Prostate gland (tissue), 2 donors: ENCODE measurements at regions not wholly inside any gene's neighbourhood (a gene's known extent, or its start where the extent isn't known, plus 50 kb on each side); places are given as distances from the start of the nearest gene placed in this dataset.

Source experiments
- DNase-seq: peaks from one replicate; pipeline ENCODE4 v3.0.0-alpha.2; 2019; ENCODE audit warnings: low spot score
- H3K27ac ChIP-seq, 2 donors: fragments of 200-600 bp; sonication (generic); 2 replicates each; pipeline ENCODE4 v1.5.1; 2017 to 2019
- H3K27me3 ChIP-seq: fragments of 200-600 bp; sonication (generic); replicated peaks from 2 replicates; pipeline ENCODE4 v1.5.1; 2019; ENCODE audit not compliant: insufficient read depth
- H3K36me3 ChIP-seq, 2 donors: fragments of 200-600 bp; sonication (generic); 1 replicate in 1 of 2; 2 replicates in 1 of 2; pipeline versions ENCODE4 v1.5.1 to v1.8.1; 2017 to 2019
- H3K4me1 ChIP-seq: fragments of 200-600 bp; sonication (generic); replicated peaks from 2 replicates; pipeline ENCODE4 v1.5.1; 2019
- H3K4me3 ChIP-seq, 2 donors: fragments of 200-600 bp; sonication (generic); 2 replicates each; pipeline ENCODE4 v1.5.1; 2017 to 2019
- H3K9me3 ChIP-seq: fragments of 200-600 bp; sonication (generic); 2 replicates; pipeline ENCODE4 v1.5.1; 2017
- CTCF ChIP-seq, 4 experiments: fragments of 200-600 bp in 2 of 4; fragments of 450-650 bp in 2 of 4; sonication (generic) in 2 of 4; IDR thresholded peaks; 1 replicate in 3 of 4; 2 replicates in 1 of 4; pipeline ENCODE4 v1.5.1; 2016 to 2019; ENCODE audit warnings: antibody characterized with exemption in 4 of 4, mild to moderate bottlenecking in 2 of 4, moderate library complexity in 2 of 4
- POLR2A ChIP-seq: fragments of 450-650 bp; IDR thresholded peaks from one replicate; pipeline ENCODE4 v1.6.1; 2016; ENCODE audit warnings: antibody characterized with exemption, mild to moderate bottlenecking
- POLR2AphosphoS5 ChIP-seq: sonication (generic); formaldehyde crosslinking; IDR thresholded peaks from one replicate; pipeline ENCODE4 v1.6.1; 2017; ENCODE audit warnings: antibody characterized with exemption
- WGBS: methylation state at CpG from one replicate; pipeline ENCODE4 v1.1.5; 2018; 5-methylcytosine and 5-hydroxymethylcytosine counted together
- intact Hi-C: fragments of 100-400 bp; cut with DNase I; formaldehyde crosslinking; loops from one replicate; pipeline ENCODE4 v1.14.2; 2022

GRCh38 chr22:49238181-49239141 lies 589.2 kb downstream of the BRD1 start:
- intact Hi-C loops = no loop called here
- H3K4me3 ChIP-seq = no peak overlapping the region
- TF ChIP-seq POLR2A (no peak), CTCF (IDR thresholded peaks at IDR 0.05) (no peak), POLR2AphosphoS5 (no peak)
- peak; percentile 2 for DNase-seq
- H3K9me3 ChIP-seq = no peaks in the 10 kb centered on the region
- no peak overlapping the region for H3K27ac ChIP-seq
- 78% methylated on average over 25 of the region's 25 CpGs for WGBS
- H3K4me1 ChIP-seq = no peaks in the 10 kb centered on the region
- H3K27me3 ChIP-seq = peaks cover 8% of the 10 kb centered on the region
- H3K36me3 ChIP-seq = no peaks in the 10 kb centered on the region

DNA sequence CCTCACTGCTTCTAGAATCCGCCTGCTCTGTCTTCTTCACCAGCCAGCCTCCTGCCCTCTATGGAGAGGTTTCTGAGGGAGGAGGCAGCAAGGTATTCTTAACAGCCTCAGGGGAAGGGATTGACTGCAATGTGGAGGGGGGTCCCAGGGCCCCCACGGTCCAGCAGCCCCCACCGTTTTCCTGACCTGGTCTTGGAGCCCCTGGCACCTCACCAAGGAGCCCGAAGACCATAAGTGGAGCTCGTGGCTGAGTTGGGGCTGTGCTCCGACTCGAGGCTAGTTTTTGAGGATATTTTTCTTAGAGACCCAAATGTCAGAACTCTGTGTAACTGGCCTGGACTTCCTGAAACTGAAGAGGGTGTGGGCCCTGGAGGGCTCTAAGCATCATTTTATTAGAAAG lies 590.0 kb downstream of the BRD1 start:
- H3K27ac ChIP-seq = no peak overlapping the region
- peaks cover 8% of the 10 kb centered on the region for H3K27me3 ChIP-seq
- no peak overlapping the region for H3K4me3 ChIP-seq

DNA sequence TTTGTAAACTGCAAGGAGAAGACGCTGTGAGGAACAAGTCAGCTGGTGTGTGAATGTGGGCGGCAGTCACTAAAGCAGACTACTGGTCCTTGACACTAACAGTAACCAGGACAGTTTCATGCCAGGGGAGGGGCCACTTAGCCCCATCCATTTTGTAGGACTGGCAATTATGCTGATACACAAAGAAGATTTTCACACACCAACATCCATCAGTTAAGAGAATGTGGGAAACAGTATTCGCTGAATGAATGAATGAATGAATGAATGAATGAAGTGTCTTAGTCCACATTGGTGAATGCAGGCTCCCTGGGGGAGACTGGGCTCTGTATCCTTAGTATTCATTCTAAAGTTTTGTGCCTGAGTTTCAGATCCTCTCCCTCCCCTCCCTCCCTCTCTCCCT lies 590.4 kb downstream of the BRD1 start:
- 56% methylated on average over 3 of the region's 3 CpGs for WGBS
- Histone ChIP-seq H3K36me3 (no peaks in the 10 kb centered on the region), H3K4me3 (no peak overlapping the region), H3K9me3 (no peaks in the 10 kb centered on the region), H3K4me1 (no peaks in the 10 kb centered on the region), H3K27ac (no peak overlapping the region), H3K27me3 (peaks cover 8% of the 10 kb centered on the region)
- no peak for DNase-seq
- intact Hi-C loops = no loop called here
- no peak for TF ChIP-seq CTCF (IDR thresholded peaks at IDR 0.05)
- TF ChIP-seq POLR2A = no peak
- TF ChIP-seq POLR2AphosphoS5 = no peak

More for the DNA sequence above, 590.0 kb downstream of the BRD1 start:
- H3K36me3 ChIP-seq = no peaks in the 10 kb centered on the region
- TF ChIP-seq CTCF (IDR thresholded peaks at IDR 0.05) (no peak), POLR2A (no peak), POLR2AphosphoS5 (no peak)
- H3K4me1 ChIP-seq = no peaks in the 10 kb centered on the region
- peak; percentile 1 for DNase-seq
- intact Hi-C loops = no loop called here
- H3K9me3 ChIP-seq = no peaks in the 10 kb centered on the region
- WGBS = 67% methylated on average over 6 of the region's 7 CpGs

- no peak for TF ChIP-seq POLR2A
- no peak for TF ChIP-seq POLR2AphosphoS5
- TF ChIP-seq CTCF (IDR thresholded peaks at IDR 0.05) = no peak
- WGBS = 87% methylated on average over 11 of the region's 11 CpGs
- Histone ChIP-seq H3K4me1 (no peaks in the 10 kb centered on the region), H3K9me3 (no peaks in the 10 kb centered on the region), H3K27ac (no peak overlapping the region), H3K27me3 (peaks cover 6% of the 10 kb centered on the region), H3K4me3 (no peak overlapping the region), H3K36me3 (no peaks in the 10 kb centered on the region)
- DNase-seq = peak; percentile 3
- intact Hi-C loops = no loop called here
Measured at GRCh38 chr22:49236541-49237075, 591.1 kb downstream of the BRD1 start.
